ENCODE measurements at regions not wholly inside any gene's neighbourhood (a gene's known extent, or its start where the extent isn't known, plus 50 kb on each side); places are given as distances from the start of the nearest gene placed in this dataset.

DNA sequence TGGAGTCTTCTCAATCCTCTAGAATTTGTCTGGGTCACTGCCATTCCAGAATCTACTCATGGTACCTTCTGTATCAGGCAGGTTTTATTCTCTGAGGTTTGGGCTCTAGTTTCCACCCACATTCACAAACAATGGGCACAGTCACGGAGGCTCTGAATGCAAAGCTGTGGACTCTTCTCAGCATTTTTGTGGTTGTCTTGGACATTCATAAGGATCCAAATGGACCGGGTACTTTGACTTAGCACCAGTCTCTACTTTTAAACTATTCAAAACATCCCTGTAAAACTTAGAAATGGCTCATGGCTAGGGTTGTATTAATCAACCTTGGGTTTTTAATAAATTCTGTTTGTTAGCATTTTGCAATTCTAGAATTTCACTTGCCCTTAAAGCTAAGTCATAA is 277.9 kb upstream of the THBS1 start:
- Mint-ChIP-seq H3K4me3 (no peak overlapping the region), H3K9me3 (peaks cover 0 to 8% (median 2%) of the 10 kb centered on the region in 11 donors), H3K4me1 (no peaks in the 10 kb centered on the region), H3K36me3 (no peaks in the 10 kb centered on the region), H3K27ac (no peak overlapping the region), H3K27me3 (peaks cover 19 to 29% (median 25%) of the 10 kb centered on the region in 5 donors)
- CTCF ChIA-PET, result no interaction called here
- H3K4me1 ChIP-seq (ENCODE audit: control insufficient read depth in 2 of 2, insufficient read depth in 2 of 2, low read length in 2 of 2), result no peaks in the 10 kb centered on the region
- intact Hi-C loops (cut with micrococcal nuclease), result no loop called here
- no peaks in the 10 kb centered on the region for H3K27me3 ChIP-seq (ENCODE audit: control insufficient read depth in 2 of 2, insufficient read depth in 2 of 2, low read length in 2 of 2)
- no peak for ATAC-seq
- POLR2A ChIA-PET, result no interaction called here
- H3K4me3 ChIP-seq (ENCODE audit: low read length), result no peak overlapping the region
- H3K27ac ChIP-seq (ENCODE audit: low read depth, low read length), result no peak overlapping the region
- H3K9me3 ChIP-seq (ENCODE audit: control insufficient read depth in 2 of 3, low read length in 3 of 3), result no peaks in the 10 kb centered on the region
- no peak for DNase-seq
- no peaks in the 10 kb centered on the region for H3K36me3 ChIP-seq (ENCODE audit: control insufficient read depth in 2 of 3, insufficient read depth in 3 of 3, low read length in 3 of 3)

DNA sequence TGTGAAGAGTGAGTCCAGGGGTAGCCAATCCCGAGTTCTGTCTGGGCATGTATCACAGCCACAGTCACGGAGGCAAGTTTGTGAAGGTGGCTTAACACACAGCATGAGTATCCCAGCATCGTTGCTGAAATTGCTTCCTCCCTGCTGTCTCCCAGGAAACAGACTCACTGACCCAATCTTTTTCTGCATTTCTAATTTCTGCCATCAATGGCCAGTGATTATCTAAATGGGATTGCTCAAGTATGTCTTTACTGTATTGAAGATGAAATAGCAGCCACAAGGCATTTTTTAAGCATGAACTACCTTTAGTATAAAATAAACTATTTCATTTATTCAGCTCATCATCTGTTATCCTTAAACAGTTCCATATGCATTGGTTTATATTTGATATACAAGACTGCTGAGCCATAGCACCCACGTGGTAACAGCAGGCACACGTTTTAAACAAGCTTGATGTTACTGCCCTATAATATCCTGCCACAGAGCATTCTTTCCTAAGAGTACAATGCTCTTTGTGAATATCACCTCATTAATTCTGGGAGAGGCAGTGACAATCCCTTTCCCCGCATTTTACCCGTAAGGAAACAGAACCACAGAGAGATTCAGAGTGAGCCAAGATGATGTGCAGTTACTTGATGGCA is 276.6 kb upstream of the THBS1 start:
- ChIA-PET CTCF (no interaction called here), POLR2A (no interaction called here)
- intact Hi-C loops (cut with micrococcal nuclease), result no loop called here
- H3K4me3 Mint-ChIP-seq, result no peak overlapping the region
- Histone ChIP-seq H3K4me1 (ENCODE audit: control insufficient read depth in 2 of 2, insufficient read depth in 2 of 2, low read length in 2 of 2) (no peaks in the 10 kb centered on the region), H3K9me3 (ENCODE audit: control insufficient read depth in 2 of 3, low read length in 3 of 3) (no peaks in the 10 kb centered on the region), H3K27ac (ENCODE audit: low read depth, low read length) (no peak overlapping the region), H3K4me3 (ENCODE audit: low read length) (no peak overlapping the region), H3K27me3 (ENCODE audit: control insufficient read depth in 2 of 2, insufficient read depth in 2 of 2, low read length in 2 of 2) (no peaks in the 10 kb centered on the region), H3K36me3 (ENCODE audit: control insufficient read depth in 2 of 3, insufficient read depth in 3 of 3, low read length in 3 of 3) (no peaks in the 10 kb centered on the region)
- DNase-seq (no peak), ATAC-seq (no peak)
- H3K9me3 Mint-ChIP-seq, result peaks cover 0 to 8% (median 2%) of the 10 kb centered on the region in 11 donors
- no peaks in the 10 kb centered on the region for H3K36me3 Mint-ChIP-seq
- H3K27ac Mint-ChIP-seq, result no peak overlapping the region
- H3K27me3 Mint-ChIP-seq, result peaks cover 18 to 35% (median 25%) of the 10 kb centered on the region in 5 donors
- no peaks in the 10 kb centered on the region for H3K4me1 Mint-ChIP-seq

DNA sequence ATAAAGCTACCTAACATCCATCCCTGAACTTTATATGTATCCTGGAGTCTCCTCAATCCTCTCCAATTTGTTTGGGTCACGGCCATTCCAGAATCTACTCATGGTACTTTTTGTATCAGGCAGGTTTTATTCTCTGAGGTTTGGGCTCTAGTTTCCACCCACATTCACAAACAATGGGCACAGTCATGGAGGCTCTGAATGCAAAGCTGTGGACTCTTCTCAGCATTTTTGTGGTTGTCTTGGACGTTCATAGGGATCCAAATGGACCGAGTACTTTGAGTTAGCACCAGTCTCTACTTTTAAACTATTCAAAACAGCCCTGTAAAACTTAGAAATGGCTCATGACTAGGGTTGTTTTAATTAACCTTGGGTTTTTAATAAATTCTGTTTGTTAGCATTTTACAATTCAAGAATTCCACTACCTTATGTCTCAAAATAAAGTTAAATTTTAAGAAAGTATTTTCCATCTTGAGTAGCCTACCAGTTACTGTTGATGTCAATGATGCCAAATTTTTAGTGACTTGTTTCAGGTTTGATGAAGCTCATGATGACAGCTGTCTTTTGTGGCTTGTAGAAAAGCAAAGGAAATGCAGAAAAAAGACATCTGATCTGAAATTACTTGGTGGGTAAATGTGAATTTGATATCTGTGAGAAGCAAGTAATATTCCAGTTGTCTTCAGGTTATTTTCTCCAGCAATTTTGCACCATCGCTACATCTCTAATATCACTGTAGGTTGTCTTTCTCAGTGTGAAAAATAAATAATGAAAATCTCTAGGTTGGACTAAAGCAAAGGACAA is 275.7 kb upstream of the THBS1 start:
- Histone ChIP-seq H3K4me3 (ENCODE audit: low read length) (no peak overlapping the region), H3K27ac (ENCODE audit: low read depth, low read length) (no peak overlapping the region), H3K36me3 (ENCODE audit: control insufficient read depth in 2 of 3, insufficient read depth in 3 of 3, low read length in 3 of 3) (no peaks in the 10 kb centered on the region), H3K27me3 (ENCODE audit: control insufficient read depth in 2 of 2, insufficient read depth in 2 of 2, low read length in 2 of 2) (no peaks in the 10 kb centered on the region), H3K4me1 (ENCODE audit: control insufficient read depth in 2 of 2, insufficient read depth in 2 of 2, low read length in 2 of 2) (no peaks in the 10 kb centered on the region), H3K9me3 (ENCODE audit: control insufficient read depth in 2 of 3, low read length in 3 of 3) (no peaks in the 10 kb centered on the region)
- POLR2A ChIA-PET, result no interaction called here
- Mint-ChIP-seq H3K36me3 (no peaks in the 10 kb centered on the region), H3K4me3 (no peak overlapping the region), H3K4me1 (no peaks in the 10 kb centered on the region), H3K27me3 (peaks cover 11 to 32% (median 22%) of the 10 kb centered on the region in 5 donors), H3K9me3 (peaks cover 0 to 8% (median 0%) of the 10 kb centered on the region in 11 donors), H3K27ac (no peak overlapping the region)
- ATAC-seq (no peak), DNase-seq (no peak)
- intact Hi-C loops (cut with micrococcal nuclease), result no loop called here
- CTCF ChIA-PET, result no interaction called here

DNA sequence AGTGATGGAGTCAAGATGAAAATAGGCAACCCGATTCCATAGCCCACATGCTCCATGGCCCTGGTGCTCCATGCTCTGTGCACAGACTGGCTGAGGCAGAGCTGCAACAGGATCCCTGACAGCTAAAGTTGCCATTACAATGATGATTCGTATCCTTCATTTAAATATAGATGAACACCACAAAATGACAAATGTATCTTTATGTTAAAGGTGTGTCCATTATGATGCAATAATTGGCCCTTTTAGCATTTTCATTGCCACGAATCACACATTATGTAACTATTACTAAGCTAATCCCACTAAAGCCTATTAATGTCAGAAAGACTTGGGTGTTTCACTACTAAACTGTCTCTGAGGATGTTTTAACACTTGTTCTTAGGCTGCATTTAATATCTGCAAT is 270.2 kb upstream of the THBS1 start:
- Histone ChIP-seq H3K36me3 (ENCODE audit: control insufficient read depth in 2 of 3, insufficient read depth in 3 of 3, low read length in 3 of 3) (no peaks in the 10 kb centered on the region), H3K27me3 (ENCODE audit: control insufficient read depth in 2 of 2, insufficient read depth in 2 of 2, low read length in 2 of 2) (no peaks in the 10 kb centered on the region), H3K4me3 (ENCODE audit: low read length) (no peak overlapping the region), H3K4me1 (ENCODE audit: control insufficient read depth in 2 of 2, insufficient read depth in 2 of 2, low read length in 2 of 2) (no peaks in the 10 kb centered on the region), H3K27ac (ENCODE audit: low read depth, low read length) (no peak overlapping the region), H3K9me3 (ENCODE audit: control insufficient read depth in 2 of 3, low read length in 3 of 3) (no peaks in the 10 kb centered on the region)
- Mint-ChIP-seq H3K4me1 (no peaks in the 10 kb centered on the region), H3K9me3 (peaks cover 0 to 8% (median 0%) of the 10 kb centered on the region in 11 donors), H3K4me3 (no peak overlapping the region), H3K27me3 (peaks cover 9 to 38% (median 16%) of the 10 kb centered on the region in 5 donors), H3K36me3 (no peaks in the 10 kb centered on the region), H3K27ac (no peak overlapping the region)
- intact Hi-C loops (cut with micrococcal nuclease), result no loop called here
- CTCF ChIA-PET, result no interaction called here
- no peak for ATAC-seq
- no peak for DNase-seq
- POLR2A ChIA-PET, result no interaction called here

DNA sequence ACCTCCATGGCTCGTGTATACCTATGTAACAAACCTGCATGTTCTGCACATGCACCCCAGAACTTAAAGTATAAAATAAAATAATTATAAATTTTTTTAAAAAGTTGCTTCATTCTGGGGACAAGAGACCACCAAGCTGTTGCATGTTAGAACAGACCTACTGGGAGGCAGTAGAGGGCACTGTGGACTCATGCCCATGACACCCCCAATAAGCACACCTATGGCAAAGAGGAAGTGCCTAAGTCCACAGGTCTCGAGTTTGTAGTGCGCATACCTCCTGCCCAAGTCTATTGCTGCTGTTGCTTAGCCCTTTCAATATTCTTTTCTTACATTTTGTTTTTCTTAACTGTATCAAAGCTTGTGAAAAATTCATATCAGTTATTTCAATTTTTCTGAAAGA is 267.9 kb upstream of the THBS1 start:
- DNase-seq (no peak), ATAC-seq (peak; percentile 81)
- CTCF ChIA-PET, result no interaction called here
- no peaks in the 10 kb centered on the region for H3K36me3 ChIP-seq (ENCODE audit: control insufficient read depth in 2 of 3, insufficient read depth in 3 of 3, low read length in 3 of 3)
- no peaks in the 10 kb centered on the region for H3K4me1 ChIP-seq (ENCODE audit: control insufficient read depth in 2 of 2, insufficient read depth in 2 of 2, low read length in 2 of 2)
- no peak overlapping the region for H3K4me3 ChIP-seq (ENCODE audit: low read length)
- H3K27ac ChIP-seq (ENCODE audit: low read depth, low read length), result no peak overlapping the region
- Mint-ChIP-seq H3K36me3 (no peaks in the 10 kb centered on the region), H3K27me3 (peaks cover 5 to 38% (median 10%) of the 10 kb centered on the region in 5 donors), H3K4me3 (no peak overlapping the region), H3K9me3 (no peaks in the 10 kb centered on the region), H3K4me1 (no peaks in the 10 kb centered on the region), H3K27ac (no peak overlapping the region)
- intact Hi-C loops (cut with micrococcal nuclease), result no loop called here
- H3K9me3 ChIP-seq (ENCODE audit: control insufficient read depth in 2 of 3, low read length in 3 of 3), result no peaks in the 10 kb centered on the region
- H3K27me3 ChIP-seq (ENCODE audit: control insufficient read depth in 2 of 2, insufficient read depth in 2 of 2, low read length in 2 of 2), result no peaks in the 10 kb centered on the region
- POLR2A ChIA-PET, result no interaction called here

DNA sequence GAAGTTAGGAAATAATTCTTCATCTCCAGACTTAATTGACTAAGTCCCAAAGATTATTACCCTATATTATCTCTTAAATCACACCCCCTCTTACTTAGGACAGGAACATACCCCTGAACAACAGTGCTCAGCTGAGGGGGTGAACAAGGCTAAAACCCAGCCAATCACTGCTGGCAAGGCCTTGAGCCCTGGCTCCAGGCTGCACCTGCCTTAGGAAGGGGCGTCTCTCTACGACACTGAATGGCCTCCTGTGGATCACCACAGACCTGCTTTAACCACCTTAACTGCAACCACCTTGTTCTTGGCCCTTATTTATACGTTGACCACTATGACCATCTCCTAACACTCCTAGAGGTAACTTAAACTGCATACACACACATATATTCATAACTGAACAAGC is 267.4 kb upstream of the THBS1 start:
- Mint-ChIP-seq H3K27me3 (peaks cover 5 to 38% (median 10%) of the 10 kb centered on the region in 5 donors), H3K27ac (no peak overlapping the region), H3K36me3 (no peaks in the 10 kb centered on the region), H3K9me3 (peaks cover 0 to 2% (median 0%) of the 10 kb centered on the region in 11 donors), H3K4me1 (no peaks in the 10 kb centered on the region), H3K4me3 (no peak overlapping the region)
- ChIA-PET CTCF (no interaction called here), POLR2A (no interaction called here)
- intact Hi-C loops (cut with micrococcal nuclease), result no loop called here
- H3K4me3 ChIP-seq (ENCODE audit: low read length), result no peak overlapping the region
- DNase-seq, result no peak
- no peaks in the 10 kb centered on the region for H3K9me3 ChIP-seq (ENCODE audit: control insufficient read depth in 2 of 3, low read length in 3 of 3)
- no peak overlapping the region for H3K27ac ChIP-seq (ENCODE audit: low read depth, low read length)
- no peaks in the 10 kb centered on the region for H3K27me3 ChIP-seq (ENCODE audit: control insufficient read depth in 2 of 2, insufficient read depth in 2 of 2, low read length in 2 of 2)
- H3K36me3 ChIP-seq (ENCODE audit: control insufficient read depth in 2 of 3, insufficient read depth in 3 of 3, low read length in 3 of 3), result no peaks in the 10 kb centered on the region
- H3K4me1 ChIP-seq (ENCODE audit: control insufficient read depth in 2 of 2, insufficient read depth in 2 of 2, low read length in 2 of 2), result no peaks in the 10 kb centered on the region
- peak; percentile 38 for ATAC-seq

DNA sequence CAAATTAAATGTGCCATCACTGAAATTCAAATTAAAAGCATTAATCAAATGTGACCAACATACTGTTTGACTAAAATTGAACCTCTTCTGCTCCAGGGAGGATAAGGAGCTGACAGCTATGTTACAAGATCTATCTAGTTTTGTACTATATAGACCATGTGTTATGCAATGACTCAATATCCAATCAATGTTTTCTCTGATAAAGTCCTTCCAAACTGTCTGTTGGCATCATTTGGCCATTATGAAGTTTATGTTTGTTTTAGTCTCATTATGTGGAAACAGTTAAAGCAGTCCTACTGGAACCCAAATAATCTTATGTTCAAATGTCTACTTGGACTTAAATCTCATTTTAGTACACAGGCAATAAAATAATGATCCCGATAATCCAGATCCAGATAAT is 267.0 kb upstream of the THBS1 start:
- ATAC-seq, result no peak
- H3K9me3 ChIP-seq (ENCODE audit: control insufficient read depth in 2 of 3, low read length in 3 of 3), result no peaks in the 10 kb centered on the region
- Mint-ChIP-seq H3K4me3 (no peak overlapping the region), H3K27ac (no peak overlapping the region), H3K9me3 (peaks cover 0 to 2% (median 0%) of the 10 kb centered on the region in 11 donors), H3K36me3 (no peaks in the 10 kb centered on the region), H3K4me1 (no peaks in the 10 kb centered on the region), H3K27me3 (peaks cover 5 to 41% (median 10%) of the 10 kb centered on the region in 5 donors)
- no peak for DNase-seq
- ChIA-PET POLR2A (no interaction called here), CTCF (no interaction called here)
- H3K4me3 ChIP-seq (ENCODE audit: low read length), result no peak overlapping the region
- H3K36me3 ChIP-seq (ENCODE audit: control insufficient read depth in 2 of 3, insufficient read depth in 3 of 3, low read length in 3 of 3), result no peaks in the 10 kb centered on the region
- H3K27me3 ChIP-seq (ENCODE audit: control insufficient read depth in 2 of 2, insufficient read depth in 2 of 2, low read length in 2 of 2), result no peaks in the 10 kb centered on the region
- H3K27ac ChIP-seq (ENCODE audit: low read depth, low read length), result no peak overlapping the region
- no peaks in the 10 kb centered on the region for H3K4me1 ChIP-seq (ENCODE audit: control insufficient read depth in 2 of 2, insufficient read depth in 2 of 2, low read length in 2 of 2)
- intact Hi-C loops (cut with micrococcal nuclease), result no loop called here
